ENCODE measurements at regions not wholly inside any gene's neighbourhood (a gene's known extent, or its start where the extent isn't known, plus 50 kb on each side); places are given as distances from the start of the nearest gene placed in this dataset.

DNA sequence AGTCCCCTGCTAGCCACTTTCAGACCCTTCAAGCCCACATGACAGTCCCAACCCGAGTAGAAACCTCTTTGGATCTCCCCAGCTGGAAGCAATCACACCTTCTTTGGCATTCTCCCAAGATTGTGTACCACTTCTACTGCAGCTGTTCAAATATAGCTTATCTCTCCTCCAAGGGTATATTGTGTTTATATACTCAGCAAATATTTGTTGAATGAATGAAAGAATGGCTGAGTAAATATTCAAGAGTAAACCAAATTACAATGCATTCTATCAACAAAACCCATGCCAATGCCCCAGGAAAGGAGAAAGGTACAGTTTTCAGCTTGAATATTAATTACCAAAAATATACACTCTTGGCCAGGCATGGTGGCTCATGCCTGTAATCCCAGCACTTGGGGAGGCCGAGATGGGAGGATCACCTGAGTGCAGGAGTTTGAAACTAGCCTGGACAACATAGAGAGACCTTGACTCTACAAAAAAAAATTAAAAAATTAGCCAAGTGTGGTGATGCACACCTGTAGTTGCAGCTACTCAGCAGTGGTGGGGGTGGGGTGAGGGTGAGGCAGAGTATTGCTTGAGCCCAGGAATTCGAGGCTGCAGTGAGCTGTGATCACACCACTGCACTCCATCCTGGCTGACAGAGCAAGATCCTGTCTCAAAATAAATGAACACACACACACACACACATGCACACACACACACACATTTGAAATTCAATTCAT, 68.5 kb downstream of the NIBAN1 start:
- DNase-seq (ENCODE audit: low read depth): no peak

DNA sequence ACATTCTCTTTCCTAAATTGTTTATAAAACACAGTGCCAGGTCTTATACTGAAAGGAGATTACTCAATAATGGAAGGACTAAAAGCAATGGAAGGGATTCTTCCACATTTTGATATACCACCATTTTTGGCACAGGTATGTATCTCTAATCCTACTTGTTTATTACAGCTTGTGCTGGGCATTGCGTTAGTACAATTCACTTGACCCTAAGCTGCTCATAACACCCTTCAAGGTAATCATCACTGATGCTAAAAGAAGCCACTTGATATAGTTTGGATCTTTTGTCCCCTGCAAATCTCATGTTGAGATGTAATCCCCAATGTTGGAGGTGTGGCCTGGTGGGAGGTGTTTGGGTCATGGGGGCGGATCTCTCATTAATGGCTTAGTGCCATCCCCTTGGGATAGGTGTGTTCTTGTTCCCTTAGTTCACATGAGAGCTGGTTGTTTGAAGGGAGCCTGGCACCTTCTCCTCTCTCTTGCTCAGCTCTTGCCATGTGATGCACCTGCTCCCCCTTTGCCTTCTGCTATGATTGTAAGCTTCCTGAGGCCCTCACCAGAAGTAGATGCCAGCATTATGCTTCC, 71.1 kb downstream of the NIBAN1 start:
- DNase-seq (ENCODE audit: low read depth): no peak
- TF ChIP-seq CTCF (IDR thresholded peaks at IDR 0.05; ENCODE audit: low read depth, low read length) (no peak), POLR2A (IDR thresholded peaks at IDR 0.05; ENCODE audit: extremely low read depth, insufficient read length) (no peak), MYC (IDR thresholded peaks at IDR 0.05; ENCODE audit: low read depth, low read length) (no peak), MAX (IDR thresholded peaks at IDR 0.05; ENCODE audit: low read depth, low read length) (no peak)

More for the DNA sequence above, 68.5 kb downstream of the NIBAN1 start:
- H3K4me3 ChIP-seq (ENCODE audit: low read depth, low read length): no peak overlapping the region
- TF ChIP-seq POLR2A (IDR thresholded peaks at IDR 0.05; ENCODE audit: extremely low read depth, insufficient read length): no peak

GRCh38 chr1:184900507-184900906, 73.8 kb downstream of the NIBAN1 start:
- no peak for DNase-seq (ENCODE audit: low read depth)
- H3K4me3 ChIP-seq (ENCODE audit: low read depth, low read length): no peak overlapping the region
- TF ChIP-seq POLR2A (IDR thresholded peaks at IDR 0.05; ENCODE audit: extremely low read depth, insufficient read length) (no peak), CTCF (IDR thresholded peaks at IDR 0.05; ENCODE audit: low read depth, low read length) (no peak), MAX (IDR thresholded peaks at IDR 0.05; ENCODE audit: low read depth, low read length) (no peak), MYC (IDR thresholded peaks at IDR 0.05; ENCODE audit: low read depth, low read length) (no peak)

More for the DNA sequence above, 71.1 kb downstream of the NIBAN1 start:
- no peak overlapping the region for H3K4me3 ChIP-seq (ENCODE audit: low read depth, low read length)

DNA sequence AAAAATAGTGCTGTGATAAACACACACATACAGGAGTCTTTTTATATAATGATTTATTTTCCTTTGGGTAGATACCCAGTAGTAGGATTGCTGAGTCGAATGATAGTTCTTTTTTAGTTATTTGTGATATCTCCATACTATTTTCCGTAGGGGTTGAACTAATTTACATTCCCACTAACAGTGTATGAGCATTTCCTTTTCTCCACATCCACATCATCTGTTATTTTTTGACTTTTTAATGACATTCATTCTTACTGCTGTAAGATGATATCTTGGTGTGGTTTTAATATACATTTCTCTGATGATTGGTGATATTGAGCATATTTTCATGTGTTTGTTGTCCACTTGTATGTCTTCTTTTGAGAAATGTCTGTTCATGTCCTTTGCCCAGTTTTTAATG, 78.3 kb downstream of the NIBAN1 start:
- no peak for DNase-seq (ENCODE audit: low read depth)
- no peak for TF ChIP-seq POLR2A (IDR thresholded peaks at IDR 0.05; ENCODE audit: extremely low read depth, insufficient read length)
- TF ChIP-seq MAX (IDR thresholded peaks at IDR 0.05; ENCODE audit: low read depth, low read length): no peak
- TF ChIP-seq CTCF (IDR thresholded peaks at IDR 0.05; ENCODE audit: low read depth, low read length): no peak
- TF ChIP-seq MYC (IDR thresholded peaks at IDR 0.05; ENCODE audit: low read depth, low read length): no peak
- no peak overlapping the region for H3K4me3 ChIP-seq (ENCODE audit: low read depth, low read length)

DNA sequence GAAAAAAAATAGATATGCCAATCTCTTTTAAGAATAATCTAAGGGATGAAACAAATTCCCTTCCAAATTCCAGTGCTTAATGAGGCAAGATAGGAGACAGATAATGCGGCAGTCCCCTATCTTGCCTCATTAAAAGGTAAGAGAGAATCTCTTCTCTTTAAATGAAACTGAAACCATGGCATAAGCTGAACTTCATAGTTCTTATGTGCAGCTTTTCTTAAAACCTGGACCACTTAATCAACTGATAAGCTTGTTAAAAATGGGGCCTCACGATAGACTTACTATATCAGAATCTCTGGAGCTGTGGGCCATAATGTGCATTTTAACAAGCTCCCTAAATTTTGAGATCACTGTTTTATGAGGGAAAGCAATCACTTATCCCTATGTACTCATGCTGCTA, 79.2 kb downstream of the NIBAN1 start:
- no peak overlapping the region for H3K4me3 ChIP-seq (ENCODE audit: low read depth, low read length)
- no peak for DNase-seq (ENCODE audit: low read depth)
- no peak for TF ChIP-seq MAX (IDR thresholded peaks at IDR 0.05; ENCODE audit: low read depth, low read length)

GRCh38 chr1:184893695-184894094, 80.6 kb downstream of the NIBAN1 start:
- no peak overlapping the region for H3K4me3 ChIP-seq (ENCODE audit: low read depth, low read length)
- no peak for DNase-seq (ENCODE audit: low read depth)
- no peak for TF ChIP-seq CTCF (IDR thresholded peaks at IDR 0.05; ENCODE audit: low read depth, low read length)
- no peak for TF ChIP-seq POLR2A (IDR thresholded peaks at IDR 0.05; ENCODE audit: extremely low read depth, insufficient read length)
- TF ChIP-seq MYC (IDR thresholded peaks at IDR 0.05; ENCODE audit: low read depth, low read length): no peak
- no peak for TF ChIP-seq MAX (IDR thresholded peaks at IDR 0.05; ENCODE audit: low read depth, low read length)
